GM23248 (cell line): ENCODE measurements at regions not wholly inside any gene's neighbourhood (a gene's known extent, or its start where the extent isn't known, plus 50 kb on each side); places are given as distances from the start of the nearest gene placed in this dataset.

Source experiments
- DNase-seq: peaks from one replicate; pipeline ENCODE4 v3.0.0-alpha.2; 2015
- H2AFZ ChIP-seq: fragments of 200-600 bp; sonication (generic); 2 replicates; pipeline ENCODE4 v1.6.1; 2016; ENCODE audit warnings: antibody characterized with exemption
- H3F3A ChIP-seq: fragments of 200-600 bp; sonication (generic); 2 replicates; pipeline ENCODE4 v1.6.1; 2016; ENCODE audit warnings: mild to moderate bottlenecking, antibody characterized with exemption, mixed run types; ENCODE audit not compliant: insufficient read depth
- H3K27ac ChIP-seq: fragments of 200-600 bp; sonication (generic); 2 replicates; pipeline ENCODE4 v1.5.1; 2016; ENCODE audit warnings: mild to moderate bottlenecking
- H3K27me3 ChIP-seq: fragments of 200-600 bp; sonication (generic); replicated peaks from 2 replicates; pipeline ENCODE4 v1.6.1; 2016; ENCODE audit warnings: mild to moderate bottlenecking; ENCODE audit not compliant: insufficient read depth
- H3K36me3 ChIP-seq: fragments of 200-600 bp; sonication (generic); 2 replicates; pipeline ENCODE4 v1.6.1; 2016; ENCODE audit warnings: low read depth, mild to moderate bottlenecking
- H3K4me1 ChIP-seq: fragments of 200-600 bp; sonication (generic); 2 replicates; pipeline ENCODE4 v1.6.1; 2016; ENCODE audit warnings: mild to moderate bottlenecking; ENCODE audit not compliant: insufficient read depth
- H3K4me2 ChIP-seq: fragments of 200-600 bp; sonication (generic); one replicate; pipeline ENCODE4 v1.6.1; 2016; ENCODE audit warnings: mild to moderate bottlenecking; ENCODE audit not compliant: unreplicated experiment
- H3K4me3 ChIP-seq: fragments of 200-600 bp; sonication (generic); 2 replicates; pipeline ENCODE4 v1.5.1; 2016; ENCODE audit warnings: mild to moderate bottlenecking
- H3K79me2 ChIP-seq: fragments of 200-600 bp; sonication (generic); 2 replicates; pipeline ENCODE4 v1.6.1; 2016; ENCODE audit warnings: mild to moderate bottlenecking; ENCODE audit not compliant: insufficient read depth
- H3K9ac ChIP-seq: fragments of 200-600 bp; sonication (generic); 2 replicates; pipeline ENCODE4 v1.6.1; 2016; ENCODE audit warnings: mild to moderate bottlenecking
- H3K9me2 ChIP-seq: fragments of 200-600 bp; sonication (generic); 2 replicates; pipeline ENCODE4 v1.6.1; 2016; ENCODE audit warnings: mixed run types, mild to moderate bottlenecking, moderate library complexity; ENCODE audit not compliant: insufficient read depth
- H3K9me3 ChIP-seq: fragments of 200-600 bp; sonication (generic); one replicate; pipeline ENCODE4 v1.6.1; 2017; ENCODE audit warnings: low read depth
- H4K20me1 ChIP-seq: fragments of 200-600 bp; sonication (generic); 2 replicates; pipeline ENCODE4 v1.6.0; 2016; ENCODE audit not compliant: insufficient read depth
- EZH2 ChIP-seq: fragments of 200-600 bp; sonication (generic); IDR thresholded peaks from 2 replicates; pipeline ENCODE4 v1.6.1; 2018; ENCODE audit warnings: antibody characterized with exemption, mild to moderate bottlenecking; ENCODE audit not compliant: insufficient read depth, poor library complexity, severe bottlenecking
- EZH2phosphoT487 ChIP-seq: fragments of 200-600 bp; sonication (generic); IDR thresholded peaks from 2 replicates; pipeline ENCODE4 v1.6.1; 2018; ENCODE audit warnings: antibody characterized with exemption, moderate library complexity, mild to moderate bottlenecking, low read depth; ENCODE audit not compliant: insufficient read depth
- WGBS, 2 experiments: methylation state at CpG; one replicate each; pipeline ENCODE4 v1.1.6; 2015 to 2017; ENCODE audit warnings: low lambda C conversion rate in 2 of 2, low coverage in 1 of 2; ENCODE audit errors: missing lambda C conversion rate in 2 of 2; 5-methylcytosine and 5-hydroxymethylcytosine counted together
- in situ Hi-C: fragments of 300-500 bp; cut with MboI; formaldehyde crosslinking; loops from 2 replicates; pipeline ENCODE4 v1.15.0; 2020

- no peak for DNase-seq
- no peaks in the 10 kb centered on the region for H3K27me3 ChIP-seq
- no peaks in the 10 kb centered on the region for H3K9me2 ChIP-seq
- TF ChIP-seq EZH2 (no peak), EZH2phosphoT487 (no peak)
- no peak overlapping the region for H3K27ac ChIP-seq
- H2AFZ ChIP-seq, result no peak overlapping the region
- no peak overlapping the region for H3K9ac ChIP-seq
- 59 to 67% methylated on average over 9 of the region's 9 CpGs for WGBS, 2 experiments
- H3K79me2 ChIP-seq, result no peaks in the 10 kb centered on the region
- no peak overlapping the region for H3K4me3 ChIP-seq
- H3K4me2 ChIP-seq, result no peak overlapping the region
- H3F3A ChIP-seq, result no peaks in the 10 kb centered on the region
- no peaks in the 10 kb centered on the region for H3K36me3 ChIP-seq
- H3K9me3 ChIP-seq, result no peaks in the 10 kb centered on the region
- H3K4me1 ChIP-seq, result no peaks in the 10 kb centered on the region
- no peaks in the 10 kb centered on the region for H4K20me1 ChIP-seq
- in situ Hi-C loops, result no loop called here
Measured at GRCh38 chr6:23559587-23560343, 566.2 kb upstream of the NRSN1 start.

- Histone ChIP-seq H3K4me2 (no peak overlapping the region), H3K79me2 (no peaks in the 10 kb centered on the region), H4K20me1 (no peaks in the 10 kb centered on the region), H3K9me3 (no peaks in the 10 kb centered on the region), H3K4me3 (no peak overlapping the region), H3K36me3 (no peaks in the 10 kb centered on the region), H3K9ac (no peak overlapping the region), H3K27me3 (no peaks in the 10 kb centered on the region), H2AFZ (no peak overlapping the region), H3F3A (no peaks in the 10 kb centered on the region), H3K27ac (no peak overlapping the region), H3K9me2 (no peaks in the 10 kb centered on the region), H3K4me1 (no peaks in the 10 kb centered on the region)
- DNase-seq, result no peak
- 67 to 77% methylated on average over 1 of the region's 1 CpG for WGBS, 2 experiments
- in situ Hi-C loops, result no loop called here
- TF ChIP-seq EZH2phosphoT487 (no peak), EZH2 (no peak)
Measured at GRCh38 chr6:23561732-23562131, 564.3 kb upstream of the NRSN1 start.

GRCh38 chr6:23562554-23562953, 563.5 kb upstream of the NRSN1 start:
- Histone ChIP-seq H3K4me3 (no peak overlapping the region), H3K27me3 (no peaks in the 10 kb centered on the region), H2AFZ (no peak overlapping the region), H3K27ac (no peak overlapping the region), H3K79me2 (no peaks in the 10 kb centered on the region), H3K9ac (no peak overlapping the region), H3K4me1 (no peaks in the 10 kb centered on the region), H4K20me1 (no peaks in the 10 kb centered on the region), H3K4me2 (no peak overlapping the region), H3K9me2 (no peaks in the 10 kb centered on the region), H3K9me3 (no peaks in the 10 kb centered on the region), H3K36me3 (no peaks in the 10 kb centered on the region), H3F3A (no peaks in the 10 kb centered on the region)
- no peak for DNase-seq
- in situ Hi-C loops, result no loop called here
- WGBS, 2 experiments, result 12 to 18% methylated on average over 3 of the region's 3 CpGs
- TF ChIP-seq EZH2phosphoT487 (no peak), EZH2 (no peak)

- TF ChIP-seq EZH2phosphoT487 (no peak), EZH2 (no peak)
- Histone ChIP-seq H3K9me2 (no peaks in the 10 kb centered on the region), H4K20me1 (no peaks in the 10 kb centered on the region), H3K36me3 (no peaks in the 10 kb centered on the region), H2AFZ (no peak overlapping the region), H3K79me2 (no peaks in the 10 kb centered on the region), H3K27ac (no peak overlapping the region), H3K9ac (no peak overlapping the region), H3K27me3 (no peaks in the 10 kb centered on the region), H3K4me3 (no peak overlapping the region), H3K4me2 (no peak overlapping the region), H3K4me1 (no peaks in the 10 kb centered on the region), H3K9me3 (no peaks in the 10 kb centered on the region), H3F3A (no peaks in the 10 kb centered on the region)
- WGBS, 2 experiments, result 37 to 41% methylated on average over 3 of the region's 3 CpGs
- in situ Hi-C loops, result no loop called here
- DNase-seq, result no peak
Measured at GRCh38 chr6:23563323-23563722, 562.7 kb upstream of the NRSN1 start.
